Astrocyte of the spinal cord (primary cell): ENCODE measurements at regions not wholly inside any gene's neighbourhood (a gene's known extent, or its start where the extent isn't known, plus 50 kb on each side); places are given as distances from the start of the nearest gene placed in this dataset.

Experiments used
- DNase-seq: peaks from one replicate; pipeline ENCODE4 v3.0.0; 2011; ENCODE audit warnings: low read depth, low spot score
- H3K4me3 ChIP-seq: 2 replicates; pipeline ENCODE4 v1.5.1; 2011; ENCODE audit warnings: low read depth, mild to moderate bottlenecking, low read length, moderate library complexity
- CTCF ChIP-seq: IDR thresholded peaks from 2 replicates; pipeline ENCODE4 v1.5.1; 2012; ENCODE audit warnings: low read depth, mild to moderate bottlenecking, low read length, inconsistent platforms
- in situ Hi-C: cut with HindIII; loops from 2 replicates; pipeline ENCODE4 v1.10.0; 2017; ENCODE audit warnings: low sequenced_read_pairs

DNA sequence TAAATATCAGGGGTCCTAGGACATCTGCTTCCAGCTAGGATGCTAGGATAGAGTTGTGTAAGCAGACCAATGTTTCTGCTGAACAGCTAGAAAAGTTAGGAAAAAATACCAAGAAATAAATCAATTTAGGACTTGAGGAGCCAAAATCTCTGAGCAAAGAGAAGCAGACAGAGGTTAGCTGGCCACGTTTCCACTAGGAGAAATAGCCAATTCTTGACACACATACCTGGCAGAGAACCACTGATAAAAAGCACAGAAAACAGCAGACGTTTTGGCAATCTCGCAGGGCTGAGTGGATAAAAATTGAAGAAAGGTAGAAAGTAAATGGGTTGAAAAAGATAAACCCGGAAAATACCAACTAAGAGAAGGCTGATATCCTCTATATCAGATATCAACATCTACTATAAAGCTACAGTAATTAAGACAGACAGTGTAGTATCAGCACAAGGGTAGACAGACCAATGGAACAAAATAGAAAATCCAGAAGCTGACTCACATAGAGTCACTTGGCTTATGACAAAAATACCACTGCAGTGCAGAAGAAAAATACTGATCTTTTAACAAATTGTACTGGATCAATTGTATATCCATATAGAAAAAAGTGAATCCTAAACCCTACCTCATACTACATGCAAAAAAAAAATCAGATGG lies 306.1 kb upstream of the KLHL29 start:
- no peak for DNase-seq
- no peak for TF ChIP-seq CTCF
- no peak overlapping the region for H3K4me3 ChIP-seq
- in situ Hi-C loops: no loop called here

DNA sequence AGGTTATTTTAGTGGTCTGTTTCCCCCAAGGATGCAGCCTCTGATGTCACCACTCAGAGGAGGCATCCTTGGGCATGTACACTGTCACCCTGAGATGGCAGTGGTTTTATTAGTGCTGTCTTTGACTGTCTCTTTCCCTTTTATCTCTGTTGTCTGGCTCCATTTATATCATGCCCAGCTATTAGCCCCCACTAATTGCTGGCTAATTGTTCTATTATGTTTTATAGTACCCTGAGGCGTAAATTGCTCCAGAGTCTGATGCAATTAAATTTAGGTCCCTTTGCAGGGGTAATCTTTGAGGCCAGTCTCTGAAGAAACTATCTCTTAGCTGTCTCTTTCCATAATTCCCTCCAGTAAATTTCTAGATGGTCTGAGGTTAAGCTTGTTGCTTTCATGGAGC lies 301.0 kb upstream of the KLHL29 start:
- no peak for TF ChIP-seq CTCF
- DNase-seq: no peak
- in situ Hi-C loops: no loop called here

DNA sequence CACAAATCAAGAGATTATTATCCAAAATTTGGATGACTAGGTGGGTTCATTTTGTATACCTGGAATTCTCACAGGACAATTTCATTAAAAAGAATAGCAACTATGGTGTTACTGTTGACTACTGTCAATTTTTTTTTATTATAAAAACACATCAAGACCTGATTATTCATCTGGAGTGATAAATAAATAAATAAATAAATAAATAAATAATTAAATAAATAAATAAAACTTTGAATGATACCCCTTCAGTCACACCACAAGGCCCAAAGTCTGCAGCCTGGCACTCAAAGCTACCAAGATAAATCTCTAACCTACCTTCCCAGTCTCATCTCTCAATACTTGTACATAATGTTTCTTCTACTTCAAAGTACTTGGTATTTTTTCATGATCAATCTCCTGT lies 294.0 kb upstream of the KLHL29 start:
- no peak for DNase-seq
- no peak for TF ChIP-seq CTCF
- no peak overlapping the region for H3K4me3 ChIP-seq
- in situ Hi-C loops: no loop called here

More for the DNA sequence above, 301.0 kb upstream of the KLHL29 start:
- H3K4me3 ChIP-seq: no peak overlapping the region

DNA sequence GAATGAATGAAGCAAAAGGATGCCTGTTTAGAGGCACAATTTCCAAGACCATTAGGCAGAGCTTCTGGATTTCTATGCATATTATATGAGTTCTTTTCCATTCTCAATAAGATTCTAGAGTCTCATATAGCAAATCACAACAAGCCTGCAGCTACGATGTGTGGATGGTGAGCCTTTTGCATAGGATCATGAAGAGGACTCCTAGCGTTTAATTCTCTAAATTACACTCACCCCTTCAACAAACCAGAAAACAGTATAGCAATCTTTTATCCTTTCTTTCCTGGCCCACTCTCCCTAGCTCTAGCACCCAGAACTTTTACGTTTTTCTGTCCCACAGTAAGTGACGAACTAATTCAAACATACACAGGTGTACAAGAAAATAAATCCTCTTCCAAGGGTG lies 293.1 kb upstream of the KLHL29 start:
- no peak for DNase-seq
- no peak for TF ChIP-seq CTCF
- in situ Hi-C loops: no loop called here
- H3K4me3 ChIP-seq: no peak overlapping the region

DNA sequence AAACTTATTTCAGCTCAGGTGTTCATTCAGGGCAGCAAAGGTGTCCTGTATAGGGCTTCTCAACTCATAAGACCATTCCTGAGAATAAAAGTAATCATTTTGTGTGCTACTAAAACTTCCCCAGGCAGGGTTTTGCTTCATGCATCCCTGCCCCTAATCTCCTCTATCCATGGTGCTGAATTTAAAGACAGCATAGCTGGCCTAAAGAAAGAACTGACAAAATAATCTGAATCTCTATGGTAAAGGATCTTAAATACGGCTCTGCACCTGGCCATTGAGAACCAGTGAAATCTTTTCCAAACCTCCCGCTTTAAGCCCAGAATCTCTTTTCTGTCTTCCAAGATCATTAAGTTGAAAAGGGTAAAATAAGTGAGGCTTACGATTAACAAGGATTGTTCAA lies 292.1 kb upstream of the KLHL29 start:
- in situ Hi-C loops: no loop called here
- H3K4me3 ChIP-seq: no peak overlapping the region
- DNase-seq: no peak
- TF ChIP-seq CTCF: no peak

DNA sequence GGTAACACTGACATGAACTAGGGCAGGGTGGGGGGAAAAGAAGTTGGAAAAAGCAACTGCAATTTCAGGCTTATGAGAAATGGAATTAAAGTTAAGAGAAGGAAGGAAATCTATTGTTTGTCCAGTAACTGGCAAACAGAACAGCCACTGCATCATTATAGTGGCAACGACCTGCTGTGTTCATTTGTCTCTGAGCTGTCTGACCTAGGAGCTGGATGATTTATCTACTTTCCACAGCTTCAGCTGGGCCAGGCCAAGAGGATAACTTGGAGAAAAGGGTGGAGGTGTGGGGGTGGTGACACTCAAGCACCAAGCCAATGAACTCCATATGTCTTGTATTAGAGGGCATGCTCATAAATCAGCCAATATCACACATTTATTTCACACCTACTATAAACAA lies 291.5 kb upstream of the KLHL29 start:
- in situ Hi-C loops: no loop called here
- TF ChIP-seq CTCF: no peak
- no peak overlapping the region for H3K4me3 ChIP-seq
- DNase-seq: no peak
